Smooth muscle cell (in vitro differentiated cells): ENCODE measurements at regions not wholly inside any gene's neighbourhood (a gene's known extent, or its start where the extent isn't known, plus 50 kb on each side); places are given as distances from the start of the nearest gene placed in this dataset.

ENCODE experiments used
- DNase-seq: peaks from one replicate; lab custom pipeline; 2025; ENCODE audit not compliant: unreplicated experiment; lab: John Stamatoyannopoulos, UW
- H2AFZ ChIP-seq: fragments of 200-600 bp; sonication (generic); 2 replicates; pipeline ENCODE4 v1.6.0; 2016; ENCODE audit warnings: antibody characterized with exemption, low read depth, mild to moderate bottlenecking
- H3F3A ChIP-seq: fragments of 200-600 bp; sonication (generic); 2 replicates; pipeline ENCODE4 v1.6.0; 2017; ENCODE audit warnings: antibody characterized with exemption, low read depth
- H3K27ac ChIP-seq: fragments of 200-600 bp; sonication (generic); 2 replicates; pipeline ENCODE4 v1.5.1; 2016; ENCODE audit warnings: low read depth, mild to moderate bottlenecking
- H3K27me3 ChIP-seq: fragments of 200-600 bp; sonication (generic); 2 replicates; pipeline ENCODE4 v1.6.1; 2016; ENCODE audit warnings: low read depth, mild to moderate bottlenecking
- H3K36me3 ChIP-seq: fragments of 200-600 bp; sonication (generic); 2 replicates; pipeline ENCODE4 v1.5.1; 2016; ENCODE audit warnings: low read depth
- H3K4me1 ChIP-seq: fragments of 200-600 bp; sonication (generic); 2 replicates; pipeline ENCODE4 v1.5.1; 2016; ENCODE audit warnings: low read depth
- H3K4me2 ChIP-seq: fragments of 200-600 bp; sonication (generic); 2 replicates; pipeline ENCODE4 v1.6.0; 2016; ENCODE audit warnings: mild to moderate bottlenecking
- H3K4me3 ChIP-seq: fragments of 200-600 bp; sonication (generic); 2 replicates; pipeline ENCODE4 v1.5.1; 2016; ENCODE audit warnings: mild to moderate bottlenecking
- H3K79me2 ChIP-seq: fragments of 200-600 bp; sonication (generic); 2 replicates; pipeline ENCODE4 v1.6.0; 2016; ENCODE audit warnings: low read depth, mild to moderate bottlenecking
- H3K9ac ChIP-seq: fragments of 200-600 bp; sonication (generic); 2 replicates; pipeline ENCODE4 v1.6.0; 2016; ENCODE audit warnings: low read depth
- H3K9me3 ChIP-seq: fragments of 200-600 bp; sonication (generic); replicated peaks from 2 replicates; pipeline ENCODE4 v1.5.1; 2016; ENCODE audit warnings: low read depth
- H4K20me1 ChIP-seq: fragments of 200-600 bp; sonication (generic); 2 replicates; pipeline ENCODE4 v1.6.0; 2016; ENCODE audit warnings: low read depth
- WGBS: methylation state at CpG from one replicate; pipeline ENCODE4 v1.1.7; 2016; ENCODE audit warnings: low lambda C conversion rate; 5-methylcytosine and 5-hydroxymethylcytosine counted together
- TF ChIP-seq, protein P1 (sequence below): fragments of 200-600 bp; sonication (generic); IDR thresholded peaks from 2 replicates; pipeline ENCODE4 v1.5.1; 2017; ENCODE audit warnings: borderline replicate concordance, mild to moderate bottlenecking, antibody characterized with exemption; ENCODE audit not compliant: insufficient read depth, poor library complexity, severe bottlenecking

- Histone ChIP-seq H3K4me3 (no peak overlapping the region), H3K4me1 (no peaks in the 10 kb centered on the region), H3K9me3 (no peaks in the 10 kb centered on the region), H4K20me1 (no peaks in the 10 kb centered on the region), H3K9ac (no peak overlapping the region), H3K36me3 (no peaks in the 10 kb centered on the region), H3K27me3 (no peaks in the 10 kb centered on the region), H3F3A (no peaks in the 10 kb centered on the region), H3K79me2 (no peaks in the 10 kb centered on the region), H3K4me2 (no peak overlapping the region), H3K27ac (no peak overlapping the region), H2AFZ (no peak overlapping the region)
- 24% methylated on average over 1 of the region's 1 CpG for WGBS
- TF ChIP-seq, protein P1, sequence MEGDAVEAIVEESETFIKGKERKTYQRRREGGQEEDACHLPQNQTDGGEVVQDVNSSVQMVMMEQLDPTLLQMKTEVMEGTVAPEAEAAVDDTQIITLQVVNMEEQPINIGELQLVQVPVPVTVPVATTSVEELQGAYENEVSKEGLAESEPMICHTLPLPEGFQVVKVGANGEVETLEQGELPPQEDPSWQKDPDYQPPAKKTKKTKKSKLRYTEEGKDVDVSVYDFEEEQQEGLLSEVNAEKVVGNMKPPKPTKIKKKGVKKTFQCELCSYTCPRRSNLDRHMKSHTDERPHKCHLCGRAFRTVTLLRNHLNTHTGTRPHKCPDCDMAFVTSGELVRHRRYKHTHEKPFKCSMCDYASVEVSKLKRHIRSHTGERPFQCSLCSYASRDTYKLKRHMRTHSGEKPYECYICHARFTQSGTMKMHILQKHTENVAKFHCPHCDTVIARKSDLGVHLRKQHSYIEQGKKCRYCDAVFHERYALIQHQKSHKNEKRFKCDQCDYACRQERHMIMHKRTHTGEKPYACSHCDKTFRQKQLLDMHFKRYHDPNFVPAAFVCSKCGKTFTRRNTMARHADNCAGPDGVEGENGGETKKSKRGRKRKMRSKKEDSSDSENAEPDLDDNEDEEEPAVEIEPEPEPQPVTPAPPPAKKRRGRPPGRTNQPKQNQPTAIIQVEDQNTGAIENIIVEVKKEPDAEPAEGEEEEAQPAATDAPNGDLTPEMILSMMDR: no peak
- DNase-seq: no peak
Observed at GRCh38 chr2:67312871-67313270, 84.3 kb upstream of the ETAA1 start.

- WGBS: 77% methylated on average over 1 of the region's 1 CpG
- Histone ChIP-seq H3K9ac (no peak overlapping the region), H3K36me3 (no peaks in the 10 kb centered on the region), H2AFZ (no peak overlapping the region), H3K4me2 (no peak overlapping the region), H3K4me3 (no peak overlapping the region), H3K9me3 (no peaks in the 10 kb centered on the region), H3K4me1 (no peaks in the 10 kb centered on the region), H3K27ac (no peak overlapping the region), H4K20me1 (no peaks in the 10 kb centered on the region), H3F3A (no peaks in the 10 kb centered on the region), H3K79me2 (no peaks in the 10 kb centered on the region), H3K27me3 (no peaks in the 10 kb centered on the region)
- no peak for DNase-seq
- TF ChIP-seq, protein P1: no peak
Observed at GRCh38 chr2:67313536-67313935, 83.6 kb upstream of the ETAA1 start.

DNA sequence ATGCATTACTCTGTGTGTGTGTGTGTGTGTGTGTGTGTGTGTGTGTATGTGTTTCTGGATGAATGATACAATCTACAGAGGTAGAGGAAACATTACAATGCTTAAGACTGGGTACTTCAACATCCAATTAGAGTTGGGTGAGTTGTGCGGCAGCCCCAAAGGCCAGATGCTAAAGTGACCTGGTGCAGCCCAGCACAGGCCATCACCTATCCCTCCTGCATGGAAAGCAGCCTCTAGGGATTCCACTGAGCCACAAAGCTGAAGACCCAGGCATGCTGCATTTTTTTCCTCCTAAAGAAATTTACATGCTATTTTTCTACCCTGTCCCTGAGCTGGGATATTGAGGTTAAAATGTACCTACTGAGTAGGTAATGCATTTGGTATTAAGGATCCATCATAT is 79.1 kb upstream of the ETAA1 start:
- Histone ChIP-seq H3K4me2 (no peak overlapping the region), H3K4me1 (no peaks in the 10 kb centered on the region), H3K9ac (no peak overlapping the region), H3K27ac (no peak overlapping the region), H2AFZ (no peak overlapping the region), H3K79me2 (no peaks in the 10 kb centered on the region), H3K4me3 (no peak overlapping the region), H3K36me3 (no peaks in the 10 kb centered on the region), H3F3A (no peaks in the 10 kb centered on the region), H4K20me1 (no peaks in the 10 kb centered on the region), H3K27me3 (no peaks in the 10 kb centered on the region), H3K9me3 (no peaks in the 10 kb centered on the region)
- TF ChIP-seq, protein P1: no peak
- DNase-seq: no peak
- 90% methylated on average over 1 of the region's 1 CpG for WGBS

- no peaks in the 10 kb centered on the region for H4K20me1 ChIP-seq
- H3K79me2 ChIP-seq: no peaks in the 10 kb centered on the region
- H3K27me3 ChIP-seq: no peaks in the 10 kb centered on the region
- no peaks in the 10 kb centered on the region for H3K4me1 ChIP-seq
- TF ChIP-seq, protein P1: no peak
- H3K4me2 ChIP-seq: no peak overlapping the region
- no peak overlapping the region for H3K27ac ChIP-seq
- no peak overlapping the region for H3K4me3 ChIP-seq
- H3K36me3 ChIP-seq: no peaks in the 10 kb centered on the region
- no peak overlapping the region for H3K9ac ChIP-seq
- H3K9me3 ChIP-seq: no peaks in the 10 kb centered on the region
- no peak overlapping the region for H2AFZ ChIP-seq
- no peaks in the 10 kb centered on the region for H3F3A ChIP-seq
- DNase-seq: no peak
- WGBS: 72% methylated on average over 3 of the region's 3 CpGs
Observed at GRCh38 chr2:67318563-67318962, 78.6 kb upstream of the ETAA1 start.
